ENCODE measurements at regions not wholly inside any gene's neighbourhood (a gene's known extent, or its start where the extent isn't known, plus 50 kb on each side); places are given as distances from the start of the nearest gene placed in this dataset.

- H3K4me2 ChIP-seq (ENCODE audit: insufficient read depth, low read length) = no peak overlapping the region
- no peaks in the 10 kb centered on the region for H3K9me3 ChIP-seq (replicated peaks; ENCODE audit: control insufficient read depth, insufficient read depth, low read depth, low read length)
- no peak overlapping the region for H3K9ac ChIP-seq (ENCODE audit: insufficient read depth in 1 of 2, low read depth in 2 of 2, low read length in 2 of 2)
- H2AFZ ChIP-seq (ENCODE audit: low read depth, low read length) = no peak overlapping the region
- WGBS (ENCODE audit: insufficient coverage, low coverage, missing lambda C conversion rate) = under 1% methylated on average over 5 of the region's 5 CpGs
- peaks cover 0 to 5% of the 10 kb centered on the region in 2 experiments; a peak in 2 of 5 replicates for H3K27me3 ChIP-seq (ENCODE audit: control insufficient read depth in 2 of 2, insufficient read depth in 2 of 2, low read length in 2 of 2)
- intact Hi-C loops (cut with micrococcal nuclease) = no loop called here
- in situ Hi-C loops (cut with MboI) = no loop called here
- FAIRE-seq = no peak
- no TSS peak for BruUV-seq (replicated peaks)
- H3K4me3 ChIP-seq = no peak overlapping the region
- H3K27ac ChIP-seq (ENCODE audit: extremely low read depth, low read depth, low read length) = no peak overlapping the region
- H3K9me1 ChIP-seq (ENCODE audit: control insufficient read depth, insufficient read depth, low read length) = no peaks in the 10 kb centered on the region
- H4K20me1 ChIP-seq (replicated peaks; ENCODE audit: control insufficient read depth, insufficient read depth, low read length) = no peaks in the 10 kb centered on the region; the same call in 1 of the 2 replicates
- no peak for ATAC-seq
- ChIA-PET POLR2A (no interaction called here), CTCF (ENCODE audit: low intra/inter-chr PET ratio) (no interaction called here)
- H3K79me2 ChIP-seq (ENCODE audit: control insufficient read depth, insufficient read depth, low read length) = no peaks in the 10 kb centered on the region
- no peaks in the 10 kb centered on the region for H3K36me3 ChIP-seq (ENCODE audit: control insufficient read depth, insufficient read depth, low read length)
- DNase-seq (ENCODE audit: extremely low read depth in 1 of 4, low spot score in 3 of 4) = no peak
- H3K4me1 ChIP-seq (replicated peaks in 1 of 2; ENCODE audit: control insufficient read depth in 2 of 2, insufficient read depth in 2 of 2, low read length in 2 of 2) = no peaks in the 10 kb centered on the region; a peak in 1 of 5 replicates
- TF ChIP-seq MTA1 (IDR thresholded peaks at IDR 0.05; ENCODE audit: borderline replicate concordance) (no peak), ZNF592 (IDR thresholded peaks at IDR 0.05) (no peak), ZBTB17 (CRISPR knock-in tag; IDR thresholded peaks at IDR 0.05) (no peak), GTF2B (IDR thresholded peaks at IDR 0.05; ENCODE audit: extremely low read depth, insufficient read length) (no peak), ZNF431 (CRISPR knock-in tag; IDR thresholded peaks at IDR 0.05) (no peak), TRIM24 (IDR thresholded peaks at IDR 0.05) (no peak), SRF (CRISPR knock-in tag; IDR thresholded peaks at IDR 0.05) (no peak), ZNF778 (CRISPR knock-in tag; IDR thresholded peaks at IDR 0.05) (no peak), MTF1 (CRISPR knock-in tag; IDR thresholded peaks at IDR 0.05; ENCODE audit: borderline replicate concordance) (no peak), ETS2 (tag; IDR thresholded peaks at IDR 0.05; ENCODE audit: borderline replicate concordance, poor library complexity, severe bottlenecking) (no peak), NR2F6 (CRISPR knock-in tag; IDR thresholded peaks at IDR 0.05) (no peak), ZEB2 (IDR thresholded peaks at IDR 0.05) (no peak), ZNF184 (CRISPR knock-in tag; IDR thresholded peaks at IDR 0.05) (no peak), ZNF57 (CRISPR knock-in tag; IDR thresholded peaks at IDR 0.05) (no peak), JUND (IDR thresholded peaks at IDR 0.05; ENCODE audit: borderline replicate concordance, low read depth, low read length) (no peak), JUND (tag; IDR thresholded peaks at IDR 0.05; ENCODE audit: borderline replicate concordance, low read depth, low read length) (no peak), MXI1 (IDR thresholded peaks at IDR 0.05; ENCODE audit: low read depth, low read length) (no peak)
- TF ChIP-seq, protein P1, sequence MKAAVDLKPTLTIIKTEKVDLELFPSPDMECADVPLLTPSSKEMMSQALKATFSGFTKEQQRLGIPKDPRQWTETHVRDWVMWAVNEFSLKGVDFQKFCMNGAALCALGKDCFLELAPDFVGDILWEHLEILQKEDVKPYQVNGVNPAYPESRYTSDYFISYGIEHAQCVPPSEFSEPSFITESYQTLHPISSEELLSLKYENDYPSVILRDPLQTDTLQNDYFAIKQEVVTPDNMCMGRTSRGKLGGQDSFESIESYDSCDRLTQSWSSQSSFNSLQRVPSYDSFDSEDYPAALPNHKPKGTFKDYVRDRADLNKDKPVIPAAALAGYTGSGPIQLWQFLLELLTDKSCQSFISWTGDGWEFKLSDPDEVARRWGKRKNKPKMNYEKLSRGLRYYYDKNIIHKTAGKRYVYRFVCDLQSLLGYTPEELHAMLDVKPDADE (conservative IDR thresholded peaks at IDR 0.05; ENCODE audit: control insufficient read depth, low read depth, low read length) = no peak
Observed at GRCh38 chr2:54403512-54404238, 52.5 kb upstream of the SPTBN1 start.

All from K562 (cell line).